GM19025 (cell line): ENCODE measurements at regions not wholly inside any gene's neighbourhood (a gene's known extent, or its start where the extent isn't known, plus 50 kb on each side); places are given as distances from the start of the nearest gene placed in this dataset.
"Not testable (repeated sequence)": the region's sequence is repeated elsewhere in the genome, so short reads cannot be mapped to it uniquely, and the experiment has no call there.

ENCODE experiments used
- ATAC-seq: cut with Tn5 transposase; IDR thresholded peaks from one replicate; pipeline ENCODE4 v1.9.1; 2021; ENCODE audit warnings: mild to moderate bottlenecking, low read depth, moderate library complexity; ENCODE audit not compliant: unreplicated experiment

DNA sequence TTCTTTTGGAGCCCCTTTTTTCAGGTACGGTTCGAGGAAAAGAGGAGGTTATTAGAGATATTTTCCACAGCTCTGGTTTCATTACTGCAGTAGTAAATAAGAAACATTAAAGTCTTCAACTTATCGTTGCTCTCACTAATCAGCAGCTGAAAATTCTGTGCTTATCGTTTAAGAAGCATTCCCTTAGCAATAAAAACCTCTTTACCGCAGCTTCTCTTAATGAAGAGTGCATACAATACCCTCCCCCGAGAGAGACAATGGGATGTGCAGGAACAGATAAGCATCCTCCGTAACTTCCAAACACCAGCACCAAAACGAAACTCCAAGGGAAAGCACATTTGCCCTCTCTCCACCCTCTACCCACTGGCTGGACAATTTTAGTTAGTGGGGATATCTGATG, 384.5 kb downstream of the NEBL start:
- no peak for ATAC-seq

DNA sequence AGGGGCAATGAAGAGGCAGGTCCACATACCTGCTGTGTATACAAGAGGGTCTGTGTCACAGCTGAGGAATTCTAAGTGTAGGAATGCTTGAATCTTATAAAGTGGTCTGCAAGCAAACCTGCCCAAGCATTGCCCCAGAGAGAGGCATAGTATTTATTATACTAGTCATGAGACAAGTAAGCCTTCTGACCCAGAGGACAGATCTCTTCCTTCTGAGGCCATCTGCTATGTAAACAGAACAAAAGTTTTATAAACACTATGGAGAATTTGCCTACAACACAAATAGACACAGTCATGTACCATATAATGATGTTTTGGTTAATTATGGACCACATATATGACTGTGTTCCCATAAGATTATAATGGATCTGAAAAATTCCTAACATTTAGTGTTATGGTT, 388.2 kb downstream of the NEBL start:
- ATAC-seq, result no peak

- ATAC-seq, result no peak
Observed at GRCh38 chr10:20502903-20503585, 394.1 kb downstream of the NEBL start.

DNA sequence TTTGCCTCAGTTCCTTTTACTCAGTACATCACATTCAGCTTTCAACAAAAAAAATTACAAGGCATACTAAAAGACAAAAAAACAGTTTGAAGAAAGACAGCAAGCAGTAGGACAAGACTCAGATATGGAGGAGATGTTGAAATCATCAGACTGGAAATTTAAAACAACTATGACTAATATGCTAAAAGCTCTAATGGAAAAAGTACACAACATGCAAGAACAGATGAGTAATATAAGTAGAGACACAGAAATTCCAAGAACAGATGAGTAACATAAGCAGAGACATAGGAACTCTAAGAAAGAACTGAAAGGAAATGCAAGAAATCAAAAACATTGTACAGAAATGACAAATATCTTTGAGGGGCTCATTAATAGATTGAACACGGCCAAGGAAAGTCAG, 402.6 kb downstream of the NEBL start:
- ATAC-seq, result no peak

DNA sequence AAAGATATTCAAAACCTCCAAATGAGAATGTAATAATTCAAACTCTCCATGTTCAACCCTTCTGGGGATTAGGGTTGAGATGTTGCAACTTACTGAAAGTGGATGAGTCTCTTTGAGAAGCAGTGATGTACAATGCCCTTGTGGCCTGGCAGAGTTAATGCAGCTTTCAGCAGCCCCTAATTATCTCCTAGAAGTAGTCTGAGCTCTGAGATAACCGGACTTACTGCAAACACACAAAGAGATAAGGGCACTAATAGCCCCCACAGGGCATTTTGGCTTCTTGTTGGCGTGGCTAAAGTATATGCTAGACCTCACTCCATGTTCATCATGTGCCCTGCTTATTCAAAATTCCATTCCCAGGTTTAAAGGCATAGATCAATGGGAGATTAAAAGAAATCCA, 404.7 kb downstream of the NEBL start:
- ATAC-seq, result no peak

- ATAC-seq, result no peak
Observed at GRCh38 chr10:20489961-20490360, 407.1 kb downstream of the NEBL start.

DNA sequence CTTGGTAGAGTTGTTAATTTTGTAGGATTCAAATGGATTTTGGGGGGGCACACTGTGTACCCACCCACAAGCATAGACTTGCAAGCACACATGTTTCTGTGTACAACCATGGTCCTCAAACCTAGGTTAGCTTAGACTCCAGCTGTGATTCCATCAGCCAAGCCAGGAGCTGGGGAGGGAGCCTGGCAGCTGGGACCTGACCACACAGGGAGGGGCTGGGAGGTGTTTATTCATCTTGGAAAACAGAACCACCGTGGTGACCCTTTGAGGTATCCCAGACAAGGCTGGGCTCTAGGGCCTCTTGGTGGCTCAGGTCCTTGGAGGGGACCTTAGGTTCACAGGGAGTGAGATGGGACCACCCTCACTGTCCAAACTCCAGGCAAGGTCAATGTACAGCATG, 410.3 kb downstream of the NEBL start:
- ATAC-seq, result no peak

GRCh38 chr10:20485554-20485953, 411.6 kb downstream of the NEBL start:
- no peak for ATAC-seq

GRCh38 chr10:20481054-20481453, 416.1 kb downstream of the NEBL start:
- no peak for ATAC-seq

- not testable (repeated sequence) for ATAC-seq
Observed at GRCh38 chr10:20480575-20480974, 416.5 kb downstream of the NEBL start.

GRCh38 chr10:20474064-20474463, 423.0 kb downstream of the NEBL start:
- ATAC-seq, result peak; percentile 66

GRCh38 chr10:20473023-20473760, 423.9 kb downstream of the NEBL start:
- no peak for ATAC-seq

GRCh38 chr10:20466731-20467130, 430.4 kb downstream of the NEBL start:
- ATAC-seq, result no peak

DNA sequence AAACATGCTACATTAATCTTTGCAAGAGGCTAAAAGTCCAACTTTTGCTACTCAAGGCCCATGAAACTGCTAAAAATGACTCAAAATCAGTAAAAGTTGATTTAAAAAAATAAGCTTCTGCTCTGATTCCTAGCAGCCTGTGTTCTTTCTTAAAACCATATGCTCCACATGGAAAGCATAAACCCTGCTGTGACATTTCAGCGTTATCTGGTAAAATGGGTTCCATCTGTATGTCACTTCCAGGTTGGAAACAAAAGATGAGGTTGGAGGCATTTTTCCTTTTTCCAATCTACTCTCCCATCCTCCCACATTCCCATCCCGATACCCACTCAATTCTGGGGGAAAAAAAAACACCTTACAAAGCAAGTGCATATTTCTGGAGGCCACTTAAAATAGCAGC, 439.5 kb downstream of the NEBL start:
- ATAC-seq, result no peak

GRCh38 chr10:20455774-20456173, 441.3 kb downstream of the NEBL start:
- no peak for ATAC-seq

DNA sequence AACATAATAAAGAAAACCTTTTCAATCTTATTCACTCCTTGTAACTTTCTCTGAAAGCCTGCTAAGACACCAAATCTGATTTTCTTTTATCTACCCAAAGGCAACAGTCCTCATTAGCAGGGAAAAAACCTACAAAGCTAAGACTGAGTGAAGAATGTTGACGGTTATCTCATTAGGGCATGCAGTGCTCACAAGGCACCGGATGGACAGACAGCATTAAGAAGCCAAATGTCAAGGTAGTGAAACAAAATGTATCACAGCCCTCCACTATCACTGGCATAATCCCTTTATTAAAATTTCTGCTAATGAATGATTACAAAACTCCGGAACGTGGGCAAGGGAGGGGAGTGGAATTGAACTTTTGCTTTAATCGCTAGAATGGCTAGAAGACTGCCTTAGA, 442.8 kb downstream of the NEBL start:
- no peak for ATAC-seq

DNA sequence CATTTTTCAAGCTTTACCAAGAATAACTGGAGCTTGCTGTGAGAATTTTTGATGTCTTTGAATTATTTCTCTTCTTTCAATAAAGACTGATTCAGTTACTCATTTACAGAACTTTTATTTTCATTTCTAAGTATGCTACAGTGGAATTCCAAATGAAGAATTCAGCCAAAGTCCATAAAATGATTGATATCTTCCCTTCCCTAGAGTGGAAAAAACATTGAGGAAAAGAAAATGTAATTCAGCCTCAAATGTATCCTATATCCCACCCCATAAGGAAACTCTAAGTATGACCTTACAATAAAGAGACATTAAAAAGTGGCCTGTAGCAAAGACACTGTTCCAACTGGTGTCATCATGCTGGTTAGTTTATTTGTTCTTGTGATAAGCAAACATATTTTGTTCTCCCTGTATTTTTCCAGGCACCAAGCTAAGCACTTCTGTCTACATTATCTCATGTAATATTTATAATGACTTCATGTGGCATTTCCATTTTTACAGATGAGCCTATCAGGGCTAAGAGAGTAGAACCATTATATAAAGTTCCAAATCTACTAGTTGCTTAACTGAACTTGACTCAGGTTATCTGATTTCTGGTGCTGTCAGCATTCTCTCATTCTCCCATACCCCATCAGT, 450.4 kb downstream of the NEBL start:
- ATAC-seq, result no peak

DNA sequence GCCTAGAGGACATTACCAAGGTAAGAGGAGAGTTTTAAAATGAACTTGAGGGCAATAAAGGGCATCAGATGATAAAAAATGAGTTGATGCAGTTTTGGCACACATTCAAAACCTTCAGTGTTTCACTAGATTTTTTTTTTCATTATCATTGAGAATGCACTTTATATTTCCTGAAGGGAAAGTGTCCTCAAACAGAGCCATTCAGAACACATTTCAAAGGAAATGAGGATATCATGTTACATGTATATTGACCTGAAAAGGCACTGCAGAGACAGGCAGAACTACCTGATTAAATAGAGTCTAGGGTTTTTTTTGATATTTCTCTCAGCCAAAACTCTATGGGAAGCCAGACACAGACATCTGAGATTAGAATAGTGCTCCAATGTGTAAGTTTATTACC, 454.0 kb downstream of the NEBL start:
- ATAC-seq, result no peak

DNA sequence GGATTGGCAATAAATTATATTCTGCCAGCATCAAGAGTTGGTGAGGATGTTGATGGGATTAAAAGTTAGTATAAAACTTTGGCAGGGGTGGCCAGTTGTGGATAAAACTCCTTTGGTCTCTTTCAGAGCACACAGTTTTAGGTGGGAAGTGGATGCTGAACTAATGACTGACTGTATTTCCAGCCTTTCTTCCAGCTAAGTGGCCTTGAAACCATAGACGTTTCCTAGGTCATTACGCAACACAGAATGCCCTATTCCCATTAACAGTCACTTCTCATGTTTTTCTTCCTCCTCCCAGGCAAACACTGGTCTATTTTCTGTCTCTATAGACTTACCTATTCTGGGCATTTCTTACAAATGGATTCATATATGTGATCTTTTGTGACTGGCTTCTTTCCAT, 467.4 kb downstream of the NEBL start:
- no peak for ATAC-seq

GRCh38 chr10:20427821-20428220, 469.3 kb downstream of the NEBL start:
- no peak for ATAC-seq

- ATAC-seq, result no peak
Observed at GRCh38 chr10:20418286-20418685, 478.8 kb downstream of the NEBL start.

DNA sequence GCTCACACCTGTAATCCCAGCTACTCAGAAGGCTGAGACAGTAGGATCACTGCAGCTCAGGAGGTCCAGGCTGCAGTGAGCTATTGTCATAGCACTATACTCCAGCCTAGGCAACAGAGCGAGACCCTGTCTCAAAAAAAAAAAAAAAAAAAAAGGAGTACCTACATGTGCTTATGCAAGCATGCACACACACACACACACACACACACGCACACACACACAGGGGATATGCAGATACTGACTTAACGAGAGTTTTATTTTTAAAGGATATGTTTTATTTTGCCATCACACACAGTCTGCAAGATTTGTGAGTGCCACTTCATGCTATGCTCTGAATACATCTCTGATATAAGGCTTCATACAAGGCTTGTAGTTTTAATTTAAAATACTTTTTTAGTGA, 479.3 kb downstream of the NEBL start:
- ATAC-seq, result no peak
